Breast epithelium (tissue), 3 donors: ENCODE measurements at regions not wholly inside any gene's neighbourhood (a gene's known extent, or its start where the extent isn't known, plus 50 kb on each side); places are given as distances from the start of the nearest gene placed in this dataset.

ENCODE experiments used
- CTCF ChIP-seq, 3 donors: fragments of 450-650 bp; IDR thresholded peaks; one replicate each; pipeline ENCODE4 v1.5.1; 2016 to 2017; ENCODE audit warnings: antibody characterized with exemption in 3 of 3, mild to moderate bottlenecking in 3 of 3, moderate library complexity in 3 of 3
- POLR2A ChIP-seq: fragments of 450-650 bp; IDR thresholded peaks from one replicate; pipeline ENCODE4 v1.6.1; 2016; ENCODE audit warnings: antibody characterized with exemption, mild to moderate bottlenecking, moderate library complexity

- TF ChIP-seq CTCF (IDR thresholded peaks at IDR 0.05) (no peak), POLR2A (no peak)
Measured at GRCh38 chr2:16100006-16100405, 159.7 kb downstream of the MYCN start.
